ENCODE measurements at regions not wholly inside any gene's neighbourhood (a gene's known extent, or its start where the extent isn't known, plus 50 kb on each side); places are given as distances from the start of the nearest gene placed in this dataset.

- Histone ChIP-seq H4K8ac (ENCODE audit: low read length) (no peak overlapping the region), H2AFZ (ENCODE audit: low read depth, low read length) (no peak overlapping the region)
These were observed 216.9 kb upstream of the SALL3 start for GRCh38 chr18:78762753-78763152.

GRCh38 chr18:78764544-78764943 is 215.1 kb upstream of the SALL3 start:
- Histone ChIP-seq H3K36me3 (ENCODE audit: control insufficient read depth in 1 of 2, insufficient read depth in 2 of 2, low read depth in 1 of 2, low read length in 2 of 2) (no peaks in the 10 kb centered on the region), H3K27ac (ENCODE audit: low read length, poor library complexity, severe bottlenecking) (no peak overlapping the region), H2BK12ac (ENCODE audit: low read length in 2 of 2) (no peak overlapping the region), H3K23ac (ENCODE audit: low read length in 2 of 2) (no peak overlapping the region), H4K91ac (ENCODE audit: low read length) (no peak overlapping the region), H3K14ac (ENCODE audit: low read length in 2 of 2) (no peak overlapping the region), H3K18ac (ENCODE audit: low read depth in 1 of 2, low read length in 2 of 2) (no peak overlapping the region), H2AFZ (ENCODE audit: low read depth, low read length) (no peak overlapping the region), H3K9me3 (ENCODE audit: control insufficient read depth, low read length) (peaks cover 11% of the 10 kb centered on the region), H2BK15ac (ENCODE audit: low read depth, poor library complexity, severe bottlenecking) (no peak overlapping the region), H2BK5ac (ENCODE audit: low read depth, low read length, poor library complexity, severe bottlenecking) (no peak overlapping the region), H3K4me1 (ENCODE audit: control insufficient read depth, insufficient read depth, low read depth, low read length) (no peaks in the 10 kb centered on the region), H3K9ac (ENCODE audit: low read length) (no peak overlapping the region), H2BK120ac (ENCODE audit: low read depth, low read length) (no peak overlapping the region), H2AK5ac (ENCODE audit: low read length, severe bottlenecking) (no peak overlapping the region), H3K4me2 (ENCODE audit: low read length, poor library complexity, severe bottlenecking) (no peak overlapping the region), H3K4me3 (ENCODE audit: insufficient read depth in 1 of 2, low read depth in 1 of 2, low read length in 2 of 2) (no peak overlapping the region), H3K4ac (ENCODE audit: low read depth in 1 of 2, low read length in 2 of 2) (no peak overlapping the region), H3K79me1 (replicated peaks; ENCODE audit: low read length, poor library complexity, severe bottlenecking) (no peaks in the 10 kb centered on the region), H3K27me3 (ENCODE audit: control insufficient read depth in 1 of 2, insufficient read depth in 1 of 2, low read length in 2 of 2) (no peaks in the 10 kb centered on the region), H4K8ac (ENCODE audit: low read length) (no peak overlapping the region)
- DNase-seq: no peak
- WGBS: 75% methylated on average over 10 of the region's 10 CpGs

More at GRCh38 chr18:78762753-78763152, 216.9 kb upstream of the SALL3 start:
- Histone ChIP-seq H3K4ac (ENCODE audit: low read depth in 1 of 2, low read length in 2 of 2) (no peak overlapping the region), H3K23ac (ENCODE audit: low read length in 2 of 2) (no peak overlapping the region), H3K36me3 (ENCODE audit: control insufficient read depth in 1 of 2, insufficient read depth in 2 of 2, low read depth in 1 of 2, low read length in 2 of 2) (no peaks in the 10 kb centered on the region), H3K4me2 (ENCODE audit: low read length, poor library complexity, severe bottlenecking) (no peak overlapping the region), H3K18ac (ENCODE audit: low read depth in 1 of 2, low read length in 2 of 2) (no peak overlapping the region), H3K14ac (ENCODE audit: low read length in 2 of 2) (no peak overlapping the region), H3K27ac (ENCODE audit: low read length, poor library complexity, severe bottlenecking) (no peak overlapping the region), H3K27me3 (ENCODE audit: control insufficient read depth in 1 of 2, insufficient read depth in 1 of 2, low read length in 2 of 2) (no peaks in the 10 kb centered on the region), H4K91ac (ENCODE audit: low read length) (no peak overlapping the region), H2BK15ac (ENCODE audit: low read depth, poor library complexity, severe bottlenecking) (no peak overlapping the region), H2BK12ac (ENCODE audit: low read length in 2 of 2) (no peak overlapping the region), H3K4me3 (ENCODE audit: insufficient read depth in 1 of 2, low read depth in 1 of 2, low read length in 2 of 2) (no peak overlapping the region), H3K4me1 (ENCODE audit: control insufficient read depth, insufficient read depth, low read depth, low read length) (no peaks in the 10 kb centered on the region), H2AK5ac (ENCODE audit: low read length, severe bottlenecking) (no peak overlapping the region), H3K9me3 (ENCODE audit: control insufficient read depth, low read length) (peaks cover 11% of the 10 kb centered on the region), H3K79me1 (replicated peaks; ENCODE audit: low read length, poor library complexity, severe bottlenecking) (no peaks in the 10 kb centered on the region), H3K9ac (ENCODE audit: low read length) (no peak overlapping the region), H2BK5ac (ENCODE audit: low read depth, low read length, poor library complexity, severe bottlenecking) (no peak overlapping the region), H2BK120ac (ENCODE audit: low read depth, low read length) (no peak overlapping the region)
- no peak for DNase-seq
- WGBS: 82% methylated on average over 7 of the region's 8 CpGs

GRCh38 chr18:78765142-78765541 is 214.5 kb upstream of the SALL3 start:
- H3K27ac ChIP-seq (ENCODE audit: low read length, poor library complexity, severe bottlenecking): no peak overlapping the region
- H4K8ac ChIP-seq (ENCODE audit: low read length): no peak overlapping the region
- no peaks in the 10 kb centered on the region for H3K79me1 ChIP-seq (replicated peaks; ENCODE audit: low read length, poor library complexity, severe bottlenecking)
- H3K14ac ChIP-seq (ENCODE audit: low read length in 2 of 2): no peak overlapping the region
- no peak overlapping the region for H2BK120ac ChIP-seq (ENCODE audit: low read depth, low read length)
- no peak overlapping the region for H2BK12ac ChIP-seq (ENCODE audit: low read length in 2 of 2)
- H4K91ac ChIP-seq (ENCODE audit: low read length): no peak overlapping the region
- H3K23ac ChIP-seq (ENCODE audit: low read length in 2 of 2): no peak overlapping the region
- no peak overlapping the region for H3K4me2 ChIP-seq (ENCODE audit: low read length, poor library complexity, severe bottlenecking)
- no peak overlapping the region for H3K4me3 ChIP-seq (ENCODE audit: insufficient read depth in 1 of 2, low read depth in 1 of 2, low read length in 2 of 2)
- H2BK5ac ChIP-seq (ENCODE audit: low read depth, low read length, poor library complexity, severe bottlenecking): no peak overlapping the region
- H3K9me3 ChIP-seq (ENCODE audit: control insufficient read depth, low read length): peaks cover 11% of the 10 kb centered on the region
- WGBS: 82% methylated on average over 12 of the region's 12 CpGs
- no peak overlapping the region for H3K4ac ChIP-seq (ENCODE audit: low read depth in 1 of 2, low read length in 2 of 2)
- no peaks in the 10 kb centered on the region for H3K36me3 ChIP-seq (ENCODE audit: control insufficient read depth in 1 of 2, insufficient read depth in 2 of 2, low read depth in 1 of 2, low read length in 2 of 2)
- H3K27me3 ChIP-seq (ENCODE audit: control insufficient read depth in 1 of 2, insufficient read depth in 1 of 2, low read length in 2 of 2): no peaks in the 10 kb centered on the region
- no peak overlapping the region for H2BK15ac ChIP-seq (ENCODE audit: low read depth, poor library complexity, severe bottlenecking)
- H3K4me1 ChIP-seq (ENCODE audit: control insufficient read depth, insufficient read depth, low read depth, low read length): no peaks in the 10 kb centered on the region
- no peak for DNase-seq
- H3K9ac ChIP-seq (ENCODE audit: low read length): no peak overlapping the region
- H3K18ac ChIP-seq (ENCODE audit: low read depth in 1 of 2, low read length in 2 of 2): no peak overlapping the region
- no peak overlapping the region for H2AK5ac ChIP-seq (ENCODE audit: low read length, severe bottlenecking)
- H2AFZ ChIP-seq (ENCODE audit: low read depth, low read length): no peak overlapping the region

GRCh38 chr18:78765637-78766281 is 213.9 kb upstream of the SALL3 start:
- peaks cover 11% of the 10 kb centered on the region for H3K9me3 ChIP-seq (ENCODE audit: control insufficient read depth, low read length)
- no peak overlapping the region for H3K9ac ChIP-seq (ENCODE audit: low read length)
- WGBS: 87% methylated on average over 23 of the region's 23 CpGs
- DNase-seq: no peak
- H2BK12ac ChIP-seq (ENCODE audit: low read length in 2 of 2): no peak overlapping the region
- H3K4ac ChIP-seq (ENCODE audit: low read depth in 1 of 2, low read length in 2 of 2): no peak overlapping the region
- no peak overlapping the region for H2BK120ac ChIP-seq (ENCODE audit: low read depth, low read length)
- no peaks in the 10 kb centered on the region for H3K27me3 ChIP-seq (ENCODE audit: control insufficient read depth in 1 of 2, insufficient read depth in 1 of 2, low read length in 2 of 2)
- H3K4me2 ChIP-seq (ENCODE audit: low read length, poor library complexity, severe bottlenecking): no peak overlapping the region
- no peak overlapping the region for H3K4me3 ChIP-seq (ENCODE audit: insufficient read depth in 1 of 2, low read depth in 1 of 2, low read length in 2 of 2)
- no peak overlapping the region for H2AK5ac ChIP-seq (ENCODE audit: low read length, severe bottlenecking)
- H4K8ac ChIP-seq (ENCODE audit: low read length): no peak overlapping the region
- no peak overlapping the region for H2BK5ac ChIP-seq (ENCODE audit: low read depth, low read length, poor library complexity, severe bottlenecking)
- no peak overlapping the region for H3K27ac ChIP-seq (ENCODE audit: low read length, poor library complexity, severe bottlenecking)
- H3K14ac ChIP-seq (ENCODE audit: low read length in 2 of 2): no peak overlapping the region
- H3K18ac ChIP-seq (ENCODE audit: low read depth in 1 of 2, low read length in 2 of 2): no peak overlapping the region
- H2AFZ ChIP-seq (ENCODE audit: low read depth, low read length): no peak overlapping the region
- no peak overlapping the region for H4K91ac ChIP-seq (ENCODE audit: low read length)
- H2BK15ac ChIP-seq (ENCODE audit: low read depth, poor library complexity, severe bottlenecking): no peak overlapping the region
- no peak overlapping the region for H3K23ac ChIP-seq (ENCODE audit: low read length in 2 of 2)
- no peaks in the 10 kb centered on the region for H3K4me1 ChIP-seq (ENCODE audit: control insufficient read depth, insufficient read depth, low read depth, low read length)
- H3K36me3 ChIP-seq (ENCODE audit: control insufficient read depth in 1 of 2, insufficient read depth in 2 of 2, low read depth in 1 of 2, low read length in 2 of 2): no peaks in the 10 kb centered on the region
- no peaks in the 10 kb centered on the region for H3K79me1 ChIP-seq (replicated peaks; ENCODE audit: low read length, poor library complexity, severe bottlenecking)

Data from mesenchymal stem cell (in vitro differentiated cells and primary cell).